NCI-H146 (cell line): ENCODE measurements at regions not wholly inside any gene's neighbourhood (a gene's known extent, or its start where the extent isn't known, plus 50 kb on each side); places are given as distances from the start of the nearest gene placed in this dataset.
"Not testable (repeated sequence)": the region's sequence is repeated elsewhere in the genome, so short reads cannot be mapped to it uniquely, and the experiment has no call there.

Experiments used
- DNase-seq: peaks from one replicate; lab custom pipeline; 2025; lab: John Stamatoyannopoulos, UW

GRCh38 chrX:50967736-50968135 lies 57.2 kb downstream of the BMP15 start:
- DNase-seq: no peak

GRCh38 chrX:50968871-50969635 lies 58.5 kb downstream of the BMP15 start:
- not testable (repeated sequence) for DNase-seq

- no peak for DNase-seq
Measured at GRCh38 chrX:50971395-50971794, 60.9 kb downstream of the BMP15 start.

- DNase-seq: no peak
Measured at GRCh38 chrX:50973199-50973598, 62.7 kb downstream of the BMP15 start.

GRCh38 chrX:50978920-50979682 lies 68.6 kb downstream of the BMP15 start:
- DNase-seq: no peak

- no peak for DNase-seq
Measured at GRCh38 chrX:50980251-50980650, 69.7 kb downstream of the BMP15 start.

GRCh38 chrX:50988649-50989048 lies 78.1 kb downstream of the BMP15 start:
- no peak for DNase-seq

- DNase-seq: no peak
Measured at GRCh38 chrX:50996930-50997329, 86.4 kb downstream of the BMP15 start.

GRCh38 chrX:51000384-51000783 lies 89.8 kb downstream of the BMP15 start:
- not testable (repeated sequence) for DNase-seq

- not testable (repeated sequence) for DNase-seq
Measured at GRCh38 chrX:51001733-51002632, 91.4 kb downstream of the BMP15 start.

- no peak for DNase-seq
Measured at GRCh38 chrX:51006064-51006463, 95.5 kb downstream of the BMP15 start.

- DNase-seq: no peak
Measured at GRCh38 chrX:51024106-51024696, 113.7 kb downstream of the BMP15 start.

GRCh38 chrX:51026862-51027261 lies 116.3 kb downstream of the BMP15 start:
- no peak for DNase-seq

- DNase-seq: no peak
Measured at GRCh38 chrX:51035746-51036145, 125.2 kb downstream of the BMP15 start.

GRCh38 chrX:51047950-51048349 lies 137.4 kb downstream of the BMP15 start:
- DNase-seq: no peak

- DNase-seq: no peak
Measured at GRCh38 chrX:51053741-51054140, 143.2 kb downstream of the BMP15 start.

GRCh38 chrX:51098046-51098445 lies 187.5 kb downstream of the BMP15 start:
- no peak for DNase-seq

GRCh38 chrX:51119058-51119926 lies 208.8 kb downstream of the BMP15 start:
- not testable (repeated sequence) for DNase-seq

- not testable (repeated sequence) for DNase-seq
Measured at GRCh38 chrX:51125743-51126142, 206.9 kb upstream of the NUDT10 start.

- peak; percentile 24 for DNase-seq
Measured at GRCh38 chrX:51144828-51145442, 187.7 kb upstream of the NUDT10 start.
